ENCODE measurements at regions not wholly inside any gene's neighbourhood (a gene's known extent, or its start where the extent isn't known, plus 50 kb on each side); places are given as distances from the start of the nearest gene placed in this dataset.

DNA sequence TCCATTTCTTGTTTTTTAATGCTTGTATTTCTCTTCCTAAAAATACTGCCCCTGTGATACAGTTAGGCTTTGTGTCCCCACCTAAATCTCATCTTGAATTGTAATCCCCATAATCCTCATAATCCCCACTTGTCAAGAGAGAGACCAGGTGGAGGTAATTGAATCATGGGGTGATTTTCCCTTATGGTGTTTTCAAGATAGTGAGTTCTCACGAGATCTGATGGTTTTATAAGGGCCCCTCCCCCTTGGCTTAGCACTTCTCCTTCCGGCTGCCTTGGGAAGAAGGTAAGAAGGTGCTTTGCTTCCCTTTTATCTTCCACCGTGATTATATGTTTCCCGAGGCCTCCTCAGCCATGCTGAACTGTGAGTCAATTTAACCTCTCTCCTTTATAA lies 227.4 kb downstream of the MAN2A1 start:
- H3K9me3 Mint-ChIP-seq: no peaks in the 10 kb centered on the region
- no peak for ATAC-seq
- no peaks in the 10 kb centered on the region for H3K4me1 Mint-ChIP-seq
- H3K36me3 Mint-ChIP-seq: no peaks in the 10 kb centered on the region
- H3K4me3 Mint-ChIP-seq: no peak overlapping the region
- no peaks in the 10 kb centered on the region for H3K27me3 Mint-ChIP-seq
- no peak overlapping the region for H3K27ac Mint-ChIP-seq

DNA sequence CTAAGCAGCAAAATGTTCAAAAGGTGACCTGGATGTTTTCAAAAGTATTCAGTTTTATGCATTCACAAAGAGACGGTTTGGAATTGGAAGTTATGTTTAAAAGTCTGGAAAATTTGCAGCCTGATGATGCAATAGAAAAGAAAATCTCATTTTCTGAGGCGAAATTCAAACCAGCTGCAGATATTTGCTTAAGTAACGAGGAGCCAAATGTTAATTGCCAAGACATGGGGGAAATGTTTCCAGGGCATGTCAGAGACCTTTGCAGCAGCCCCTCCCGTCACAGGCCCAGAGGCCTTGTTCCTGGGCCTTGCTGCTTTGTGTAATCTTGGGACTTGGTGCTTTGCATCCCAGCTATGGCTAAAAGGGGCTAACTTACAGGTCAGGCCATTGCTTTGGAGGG lies 228.2 kb downstream of the MAN2A1 start:
- no peak for ATAC-seq
- Mint-ChIP-seq H3K9me3 (no peaks in the 10 kb centered on the region), H3K4me1 (no peaks in the 10 kb centered on the region), H3K4me3 (no peak overlapping the region), H3K27ac (no peak overlapping the region), H3K27me3 (no peaks in the 10 kb centered on the region), H3K36me3 (no peaks in the 10 kb centered on the region)

DNA sequence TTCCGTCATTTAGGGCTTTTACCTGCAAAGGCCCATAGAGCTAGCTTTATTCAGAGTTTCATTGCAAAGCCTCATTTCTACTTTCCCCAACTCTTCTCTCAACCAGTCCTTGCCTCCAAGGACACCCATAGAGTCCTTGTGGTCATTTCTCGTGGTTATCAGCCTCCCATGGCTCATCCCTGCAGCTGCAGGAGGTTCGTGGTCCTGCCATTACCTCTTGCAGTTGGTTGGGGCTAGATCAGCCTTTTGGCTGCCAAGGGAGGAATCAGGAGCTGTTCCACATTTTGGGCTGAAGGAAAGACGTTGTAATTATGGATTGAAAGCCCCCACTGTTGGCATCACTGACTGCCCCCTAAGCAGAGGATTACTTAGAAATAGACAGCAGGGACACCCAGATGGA lies 231.0 kb downstream of the MAN2A1 start:
- Mint-ChIP-seq H3K4me3 (no peak overlapping the region), H3K27ac (no peak overlapping the region), H3K36me3 (no peaks in the 10 kb centered on the region), H3K9me3 (no peaks in the 10 kb centered on the region), H3K27me3 (no peaks in the 10 kb centered on the region), H3K4me1 (no peaks in the 10 kb centered on the region)
- ATAC-seq: no peak

DNA sequence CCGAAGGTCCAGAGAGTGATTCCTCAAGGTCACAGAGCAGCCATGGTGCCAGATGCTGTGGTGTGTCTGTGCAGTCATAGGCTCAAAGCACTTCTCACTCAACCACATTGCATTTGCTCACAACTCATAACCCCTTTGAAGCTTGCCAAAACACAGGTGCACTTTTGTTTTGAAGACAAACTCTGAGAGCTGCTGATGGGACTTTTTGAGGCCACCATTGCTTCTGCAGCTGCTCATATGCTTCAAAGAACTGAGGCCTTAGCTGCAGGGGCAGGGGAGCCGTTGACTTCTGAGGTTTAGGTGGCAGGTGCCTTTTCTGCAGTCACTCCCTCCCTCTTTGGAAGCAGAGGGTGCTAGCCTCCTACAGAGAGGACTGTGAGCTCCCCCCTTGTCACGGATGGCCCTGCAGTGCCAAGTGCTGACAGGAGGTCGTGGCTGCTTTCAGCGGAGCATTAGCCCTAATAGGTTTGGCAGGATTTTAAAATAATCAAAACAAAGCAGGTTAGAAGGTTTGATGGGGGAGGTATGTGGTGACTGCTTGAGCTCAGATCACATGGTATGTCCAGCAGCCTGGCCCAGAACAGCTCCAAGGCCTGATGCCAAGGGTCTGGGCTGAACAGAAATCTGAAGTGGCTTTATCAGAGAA lies 232.1 kb downstream of the MAN2A1 start:
- H3K4me1 Mint-ChIP-seq: no peaks in the 10 kb centered on the region
- no peaks in the 10 kb centered on the region for H3K27me3 Mint-ChIP-seq
- no peaks in the 10 kb centered on the region for H3K9me3 Mint-ChIP-seq
- no peak overlapping the region for H3K27ac Mint-ChIP-seq
- no peak overlapping the region for H3K4me3 Mint-ChIP-seq
- ATAC-seq: peak; percentile 49
- H3K36me3 Mint-ChIP-seq: no peaks in the 10 kb centered on the region

DNA sequence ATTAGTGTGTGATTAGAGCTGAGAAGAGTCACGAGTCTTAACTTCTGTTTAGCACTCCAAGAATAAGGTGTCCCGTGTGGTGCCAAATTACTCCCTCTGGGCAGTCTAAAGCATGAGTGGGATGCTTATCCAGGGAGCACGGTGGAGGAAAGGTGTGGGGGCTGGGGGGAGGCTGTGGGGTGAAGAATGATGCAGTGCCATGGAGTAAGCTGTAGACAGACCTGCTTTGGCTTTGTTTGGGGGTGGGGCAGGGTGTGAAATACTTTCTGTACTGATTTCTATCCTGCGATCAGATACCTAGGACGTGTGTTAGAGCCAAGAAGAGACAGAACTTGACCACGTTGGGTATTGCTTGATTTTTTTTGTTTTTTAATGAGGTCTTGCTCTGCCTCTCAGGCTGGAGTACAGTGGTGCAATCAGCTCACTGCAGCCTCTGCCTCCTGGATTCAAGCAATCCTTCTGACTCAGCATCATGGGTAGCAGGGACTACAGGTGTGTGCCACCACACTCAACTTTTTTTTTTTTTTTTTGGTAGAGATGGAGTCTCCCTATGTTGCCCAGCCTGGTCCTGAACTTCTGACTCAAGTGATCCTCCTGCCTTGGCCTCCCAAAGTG lies 232.8 kb downstream of the MAN2A1 start:
- H3K4me1 Mint-ChIP-seq: no peaks in the 10 kb centered on the region
- H3K9me3 Mint-ChIP-seq: no peaks in the 10 kb centered on the region
- no peak overlapping the region for H3K27ac Mint-ChIP-seq
- no peak overlapping the region for H3K4me3 Mint-ChIP-seq
- no peaks in the 10 kb centered on the region for H3K27me3 Mint-ChIP-seq
- H3K36me3 Mint-ChIP-seq: no peaks in the 10 kb centered on the region
- ATAC-seq: no peak

DNA sequence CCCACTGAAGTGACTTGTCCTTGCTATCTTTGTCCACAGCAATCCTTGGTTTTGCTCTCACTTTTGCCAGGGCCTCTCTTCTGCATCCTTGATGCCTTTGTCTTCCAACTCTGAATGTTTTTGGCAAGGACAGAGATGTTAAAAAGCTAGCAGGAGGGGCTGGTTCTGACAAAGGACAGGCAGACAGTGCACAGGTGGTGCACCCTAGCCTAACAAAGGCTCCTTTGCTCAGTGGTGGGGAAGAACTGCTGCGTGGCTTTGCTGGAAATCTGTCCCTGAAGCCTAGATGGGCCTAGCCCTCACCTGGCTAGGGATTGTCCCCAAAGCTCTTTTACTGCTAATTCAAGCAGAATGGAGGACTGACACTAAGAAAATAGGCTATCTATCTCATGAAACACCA lies 233.5 kb downstream of the MAN2A1 start:
- no peak overlapping the region for H3K27ac Mint-ChIP-seq
- H3K4me3 Mint-ChIP-seq: no peak overlapping the region
- H3K36me3 Mint-ChIP-seq: no peaks in the 10 kb centered on the region
- no peak for ATAC-seq
- H3K9me3 Mint-ChIP-seq: no peaks in the 10 kb centered on the region
- no peaks in the 10 kb centered on the region for H3K4me1 Mint-ChIP-seq
- H3K27me3 Mint-ChIP-seq: no peaks in the 10 kb centered on the region

DNA sequence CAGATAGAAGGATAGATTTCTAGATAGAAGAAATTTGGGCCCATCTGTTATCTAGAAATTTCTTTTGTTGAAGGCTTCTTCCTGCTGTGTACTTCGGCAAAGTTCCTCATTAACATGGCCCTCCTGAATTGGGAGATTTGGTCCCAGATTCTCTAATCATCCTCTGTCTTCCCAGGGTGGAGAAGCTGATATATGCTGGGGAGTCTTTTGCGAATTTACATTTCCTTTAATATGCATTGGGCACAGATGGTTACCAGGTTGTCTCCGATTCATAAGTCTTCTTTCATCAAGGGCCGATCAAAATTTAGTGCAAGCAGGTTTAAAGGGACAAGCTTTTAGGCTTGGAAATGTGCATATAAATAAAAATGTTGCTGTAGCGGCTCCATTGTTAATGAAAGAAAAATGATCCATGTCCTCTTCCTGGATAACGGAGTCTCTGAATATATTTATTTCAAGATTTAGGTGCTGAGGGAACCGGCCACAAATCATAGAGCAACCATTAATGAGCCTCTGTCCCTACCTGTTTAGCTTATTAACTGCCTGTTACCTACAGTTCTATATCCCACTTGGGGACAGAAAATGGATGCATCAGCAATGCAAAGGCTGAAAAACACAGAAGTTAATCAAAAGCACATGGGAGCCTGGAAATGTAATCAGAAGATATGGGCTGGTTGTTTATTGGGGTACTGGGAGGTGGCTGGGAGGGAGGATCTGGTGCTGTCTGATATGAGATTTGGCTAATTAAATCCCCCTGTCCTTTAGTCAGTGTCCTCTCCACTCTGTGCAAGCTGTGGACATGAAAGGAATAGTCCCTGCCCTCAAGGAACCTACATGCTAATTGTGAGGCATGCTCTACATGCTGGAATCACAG lies 234.7 kb downstream of the MAN2A1 start:
- no peak for ATAC-seq
- Mint-ChIP-seq H3K27ac (no peak overlapping the region), H3K36me3 (no peaks in the 10 kb centered on the region), H3K4me1 (no peaks in the 10 kb centered on the region), H3K9me3 (no peaks in the 10 kb centered on the region), H3K27me3 (no peaks in the 10 kb centered on the region), H3K4me3 (no peak overlapping the region)

DNA sequence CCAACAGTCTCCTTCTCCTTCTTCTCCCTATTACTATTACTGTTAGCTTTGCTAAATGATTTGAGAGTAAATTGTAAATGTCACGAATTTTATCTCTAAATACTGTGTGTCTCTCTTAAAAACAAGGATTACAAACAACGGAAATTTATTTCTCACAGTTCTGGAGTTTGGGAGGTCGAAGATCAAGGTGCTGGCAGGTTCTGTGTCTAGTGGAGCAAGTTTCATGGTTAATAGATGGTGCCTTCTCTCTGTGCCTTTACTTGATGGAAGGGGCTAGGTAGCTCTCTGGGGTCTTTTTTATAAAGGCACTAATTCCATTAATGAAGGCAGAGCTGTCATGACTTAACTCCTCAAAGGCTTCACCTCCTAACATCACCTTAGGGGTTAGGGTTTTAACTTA lies 237.9 kb downstream of the MAN2A1 start:
- no peaks in the 10 kb centered on the region for H3K36me3 Mint-ChIP-seq
- no peak for ATAC-seq

DNA sequence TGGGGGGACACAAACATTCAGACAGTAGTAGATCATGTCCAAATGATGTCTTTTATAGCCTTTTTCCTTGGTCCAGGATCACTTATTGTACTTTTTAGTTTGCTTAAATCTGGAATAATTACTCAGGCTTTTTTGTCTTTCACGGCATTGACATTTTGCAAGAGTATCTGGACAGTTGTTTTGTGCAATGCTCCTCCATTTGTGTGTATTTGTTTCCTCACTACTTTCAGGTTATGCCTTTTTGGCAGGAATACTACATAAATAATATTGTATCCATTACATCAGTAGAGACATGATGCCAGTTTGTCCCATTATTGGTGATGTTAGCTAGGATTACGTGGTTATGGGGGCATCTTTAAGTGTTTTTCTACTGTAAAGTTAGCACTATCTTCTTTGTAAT lies 238.3 kb downstream of the MAN2A1 start:
- Mint-ChIP-seq H3K9me3 (no peaks in the 10 kb centered on the region), H3K27me3 (peaks cover 9% of the 10 kb centered on the region), H3K4me1 (no peaks in the 10 kb centered on the region), H3K4me3 (no peak overlapping the region), H3K27ac (no peak overlapping the region), H3K36me3 (no peaks in the 10 kb centered on the region)
- no peak for ATAC-seq

More for the DNA sequence above, 237.9 kb downstream of the MAN2A1 start:
- Mint-ChIP-seq H3K4me1 (no peaks in the 10 kb centered on the region), H3K9me3 (no peaks in the 10 kb centered on the region), H3K27ac (no peak overlapping the region), H3K4me3 (no peak overlapping the region), H3K27me3 (peaks cover 9% of the 10 kb centered on the region)

DNA sequence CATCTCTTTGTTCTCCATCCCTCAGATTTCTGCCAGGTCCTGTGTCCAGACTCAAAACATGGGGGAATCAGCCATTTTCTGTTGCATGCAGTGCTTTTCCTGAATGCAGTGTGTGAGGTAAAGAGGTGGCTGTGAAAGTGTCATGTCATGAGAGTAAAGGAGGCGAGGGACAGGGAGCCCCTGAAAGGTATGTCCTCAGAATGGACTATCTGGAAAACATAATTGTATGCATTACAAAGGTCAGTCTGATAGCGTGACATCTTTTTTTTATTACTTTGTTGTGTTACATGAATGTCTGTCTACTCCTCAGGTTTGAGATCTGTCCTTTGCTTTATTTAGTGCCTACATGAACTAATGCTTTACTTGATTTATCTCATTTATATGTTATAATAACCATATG lies 239.1 kb downstream of the MAN2A1 start:
- ATAC-seq: no peak
- Mint-ChIP-seq H3K4me1 (no peaks in the 10 kb centered on the region), H3K27ac (no peak overlapping the region), H3K9me3 (no peaks in the 10 kb centered on the region), H3K27me3 (peaks cover 9% of the 10 kb centered on the region), H3K4me3 (no peak overlapping the region), H3K36me3 (no peaks in the 10 kb centered on the region)

DNA sequence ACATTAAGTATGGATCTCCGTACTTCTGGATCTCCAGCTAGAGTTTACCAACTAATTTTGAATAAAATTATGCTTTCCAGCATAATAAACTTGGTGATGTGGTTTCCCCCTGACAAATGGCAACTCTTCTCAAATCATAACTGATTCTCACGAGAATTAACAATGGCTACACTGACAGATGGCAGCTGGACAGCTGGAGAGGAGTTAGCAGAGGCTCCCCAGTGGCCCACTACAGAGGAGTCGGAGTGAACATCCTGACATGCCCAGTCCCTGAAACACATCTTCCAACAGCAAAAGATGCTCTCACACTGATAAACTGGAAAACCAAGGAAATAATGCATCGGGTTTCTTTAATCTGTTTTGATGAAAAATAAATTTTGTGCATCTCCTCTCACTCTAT lies 239.6 kb downstream of the MAN2A1 start:
- Mint-ChIP-seq H3K36me3 (no peaks in the 10 kb centered on the region), H3K27ac (no peak overlapping the region), H3K4me3 (no peak overlapping the region), H3K27me3 (peaks cover 9% of the 10 kb centered on the region), H3K9me3 (no peaks in the 10 kb centered on the region), H3K4me1 (no peaks in the 10 kb centered on the region)
- no peak for ATAC-seq

DNA sequence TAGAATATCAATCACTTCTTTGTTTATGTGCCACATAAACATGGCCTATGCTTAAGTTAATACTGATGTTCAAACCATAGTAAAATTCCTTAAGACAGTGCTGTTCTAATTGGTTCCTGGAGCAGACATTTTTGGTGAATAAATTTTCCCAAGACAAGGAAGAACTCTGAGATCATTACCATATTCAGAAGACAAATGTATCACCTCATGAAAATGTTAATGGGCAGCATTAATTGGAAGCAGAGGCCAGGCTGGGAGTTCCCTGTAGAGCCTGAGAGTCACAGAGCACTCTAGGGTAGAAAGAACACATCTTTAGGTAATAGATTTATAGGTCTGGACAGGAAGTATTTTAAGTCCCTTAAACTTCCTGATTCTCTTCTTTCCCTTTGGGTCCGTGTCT lies 240.2 kb downstream of the MAN2A1 start:
- H3K27me3 Mint-ChIP-seq: peaks cover 9% of the 10 kb centered on the region
- no peak overlapping the region for H3K27ac Mint-ChIP-seq
- no peaks in the 10 kb centered on the region for H3K9me3 Mint-ChIP-seq
- ATAC-seq: no peak
- H3K36me3 Mint-ChIP-seq: no peaks in the 10 kb centered on the region
- H3K4me1 Mint-ChIP-seq: no peaks in the 10 kb centered on the region
- no peak overlapping the region for H3K4me3 Mint-ChIP-seq

DNA sequence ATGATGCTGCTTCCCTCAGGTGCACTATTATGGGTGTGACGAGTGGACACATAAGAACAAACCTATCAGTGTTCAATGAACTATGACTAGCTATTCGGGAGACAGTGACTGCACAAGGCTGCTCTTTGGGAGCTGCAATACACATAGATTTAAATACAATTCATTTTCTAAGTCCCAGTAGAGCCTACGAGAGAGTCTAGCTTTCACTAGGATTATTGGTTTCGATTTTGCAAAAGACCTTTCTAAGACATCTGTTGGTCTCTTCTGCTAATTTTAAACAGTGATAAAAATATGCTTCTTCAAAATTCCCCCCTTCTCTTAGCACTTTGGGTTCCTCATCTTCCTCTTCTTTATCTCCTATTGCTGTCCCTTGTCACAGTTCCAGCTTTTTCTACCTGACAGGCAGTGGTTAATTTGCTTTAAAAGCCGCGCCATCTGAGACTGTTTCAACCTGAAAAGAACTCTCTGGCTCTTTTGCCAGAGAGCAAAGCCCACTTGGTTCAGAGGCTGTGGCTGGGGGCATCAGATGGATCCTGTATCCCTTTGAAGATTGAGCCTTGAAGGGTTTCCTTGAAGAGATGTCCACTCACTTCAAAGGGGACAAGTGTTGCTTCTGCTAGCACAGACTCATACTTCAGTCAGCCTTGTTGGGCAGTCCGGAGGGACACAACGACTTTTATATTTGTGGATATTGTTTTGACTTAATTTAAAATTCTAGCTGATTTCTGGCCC lies 241.5 kb downstream of the MAN2A1 start:
- Mint-ChIP-seq H3K27ac (no peak overlapping the region), H3K4me3 (no peak overlapping the region), H3K4me1 (no peaks in the 10 kb centered on the region), H3K27me3 (peaks cover 19% of the 10 kb centered on the region), H3K36me3 (no peaks in the 10 kb centered on the region), H3K9me3 (no peaks in the 10 kb centered on the region)
- no peak for ATAC-seq

DNA sequence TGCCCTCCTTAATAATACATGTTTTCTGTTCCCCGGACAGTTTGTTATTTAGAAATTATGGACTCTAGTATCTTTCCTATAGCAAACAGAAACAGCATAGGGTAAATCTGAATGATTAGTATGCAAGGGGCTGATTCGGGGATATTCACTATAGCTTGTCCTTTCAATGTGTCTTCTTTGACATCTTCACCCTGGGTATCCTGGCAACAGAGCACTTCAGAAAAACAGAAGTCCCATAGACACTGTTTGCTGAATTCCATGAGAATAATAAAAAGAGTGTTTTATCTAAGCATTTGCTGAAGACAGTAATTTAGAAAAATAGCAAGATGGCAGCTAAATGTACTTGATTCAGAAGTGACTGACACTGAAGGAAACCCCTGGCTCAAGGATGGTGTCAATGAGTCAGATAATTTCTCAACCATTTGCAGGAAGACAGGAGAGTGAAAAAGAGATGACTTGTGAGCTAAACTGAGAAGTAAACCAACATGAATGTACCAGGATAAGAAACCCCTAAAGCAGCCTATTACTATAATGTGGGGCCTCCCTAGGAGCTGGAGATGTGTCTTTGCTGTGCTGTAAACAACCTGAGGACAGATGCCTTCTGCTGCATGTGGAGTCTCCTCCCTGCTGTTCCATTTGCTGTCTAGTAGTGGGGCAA lies 246.2 kb downstream of the MAN2A1 start:
- no peak for ATAC-seq
- Mint-ChIP-seq H3K4me3 (no peak overlapping the region), H3K27ac (no peak overlapping the region), H3K36me3 (no peaks in the 10 kb centered on the region), H3K9me3 (peaks cover 4% of the 10 kb centered on the region), H3K27me3 (peaks cover 12% of the 10 kb centered on the region), H3K4me1 (no peaks in the 10 kb centered on the region)

DNA sequence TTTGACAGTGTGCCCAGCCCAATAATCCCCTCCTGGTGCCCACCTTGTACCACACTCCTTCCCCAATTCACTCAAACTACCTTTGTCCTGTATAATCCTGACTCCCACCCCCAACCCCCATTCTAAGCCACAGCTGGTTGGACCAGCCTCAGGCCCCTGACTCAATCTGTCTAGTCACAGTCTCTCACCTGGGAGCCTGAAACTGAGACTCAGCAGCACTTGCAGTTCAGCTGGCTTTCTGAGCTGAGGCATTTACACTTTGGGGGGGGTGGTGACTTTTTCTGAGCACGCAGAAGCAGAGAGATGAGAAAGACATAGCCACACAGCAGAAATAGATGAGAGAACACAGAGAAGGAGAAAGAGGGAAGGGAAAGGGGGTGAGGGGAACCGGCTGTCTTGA lies 247.3 kb downstream of the MAN2A1 start:
- no peak overlapping the region for H3K27ac Mint-ChIP-seq
- no peak overlapping the region for H3K4me3 Mint-ChIP-seq
- peaks cover 12% of the 10 kb centered on the region for H3K27me3 Mint-ChIP-seq
- no peaks in the 10 kb centered on the region for H3K4me1 Mint-ChIP-seq
- no peak for ATAC-seq
- H3K9me3 Mint-ChIP-seq: peaks cover 4% of the 10 kb centered on the region
- no peaks in the 10 kb centered on the region for H3K36me3 Mint-ChIP-seq
